WTC11 (cell line): ENCODE measurements at regions not wholly inside any gene's neighbourhood (a gene's known extent, or its start where the extent isn't known, plus 50 kb on each side); places are given as distances from the start of the nearest gene placed in this dataset.
"Not testable (repeated sequence)": the region's sequence is repeated elsewhere in the genome, so short reads cannot be mapped to it uniquely, and the experiment has no call there.

Experiments used
- ATAC-seq: fragments of 200-7000 bp; cut with Tn5 transposase; 2 replicates; pipeline ENCODE4 v1.10.0; 2021; ENCODE audit warnings: mild to moderate bottlenecking, moderate library complexity
- CTCF ChIA-PET: fragments of 300-600 bp; sonication (Branson Sonifier 250); formaldehyde crosslinking; loops from one replicate; lab custom pipeline; 2021; ENCODE audit warnings: antibody characterized with exemption; lab: Charles Lee
- POLR2A ChIA-PET: fragments of 350-600 bp; sonication (Branson Sonifier 250); formaldehyde crosslinking; loops from one replicate; lab custom pipeline; 2021; ENCODE audit warnings: antibody characterized with exemption; lab: Charles Lee
- DNase-seq: peaks from one replicate; pipeline ENCODE4 v3.0.0; 2021; ENCODE audit warnings: low spot score
- H3K27ac Mint-ChIP-seq: 2 replicates; pipeline ENCODE4 v1.8.0; 2021; ENCODE audit warnings: mixed read lengths
- H3K27me3 Mint-ChIP-seq: 2 replicates; pipeline ENCODE4 v1.8.0; 2021; ENCODE audit warnings: low read depth, mild to moderate bottlenecking, moderate library complexity, mixed read lengths
- H3K36me3 Mint-ChIP-seq: 2 replicates; pipeline ENCODE4 v1.8.0; 2021; ENCODE audit warnings: mixed read lengths
- H3K4me1 Mint-ChIP-seq: 2 replicates; pipeline ENCODE4 v1.8.0; 2022; ENCODE audit warnings: mixed read lengths
- H3K4me3 Mint-ChIP-seq: 2 replicates; pipeline ENCODE4 v1.8.0; 2021; ENCODE audit warnings: mild to moderate bottlenecking, moderate library complexity, mixed read lengths
- H3K9me3 Mint-ChIP-seq: 2 replicates; pipeline ENCODE4 v1.8.0; 2021; ENCODE audit warnings: mixed read lengths
- AFF4 ChIP-seq: sonication (generic); formaldehyde crosslinking; IDR thresholded peaks from 2 replicates; pipeline ENCODE4 v1.8.1; 2023; ENCODE audit warnings: mild to moderate bottlenecking, missing genetic modification reagents, borderline replicate concordance
- CBFB ChIP-seq: sonication (generic); formaldehyde crosslinking; IDR thresholded peaks from 2 replicates; pipeline ENCODE4 v1.8.1; 2022; ENCODE audit warnings: mild to moderate bottlenecking, low read depth, missing genetic modification reagents
- CREM ChIP-seq: sonication (generic); formaldehyde crosslinking; IDR thresholded peaks from 2 replicates; pipeline ENCODE4 v1.8.1; 2022; ENCODE audit warnings: mild to moderate bottlenecking, missing genetic modification reagents, moderate library complexity
- FOXJ3 ChIP-seq: sonication (generic); formaldehyde crosslinking; IDR thresholded peaks from 2 replicates; pipeline ENCODE4 v1.9.0; 2021; ENCODE audit warnings: missing genetic modification reagents, mild to moderate bottlenecking, borderline replicate concordance
- FOXK1 ChIP-seq: sonication (generic); formaldehyde crosslinking; IDR thresholded peaks from 2 replicates; pipeline ENCODE4 v1.8.0; 2022; ENCODE audit warnings: mild to moderate bottlenecking, moderate library complexity, missing genetic modification reagents
- FOXP1 ChIP-seq: sonication (generic); formaldehyde crosslinking; IDR thresholded peaks from 2 replicates; pipeline ENCODE4 v1.8.0; 2022; ENCODE audit warnings: missing genetic modification reagents, mild to moderate bottlenecking, moderate library complexity, borderline replicate concordance
- GTF2I ChIP-seq: fragments of 250-450 bp; sonication (Bioruptor Pico); conservative IDR thresholded peaks from 2 replicates; pipeline ENCODE4 v1.4.0; 2021; ENCODE audit warnings: mild to moderate bottlenecking
- HMGXB4 ChIP-seq: sonication (generic); formaldehyde crosslinking; IDR thresholded peaks from 2 replicates; pipeline ENCODE4 v1.8.1; 2023; ENCODE audit warnings: mild to moderate bottlenecking, moderate library complexity, missing genetic modification reagents
- JAZF1 ChIP-seq: fragments of 250-450 bp; sonication (Bioruptor Pico); IDR thresholded peaks from 2 replicates; pipeline ENCODE4 v1.9.0; 2021; ENCODE audit warnings: moderate library complexity, mild to moderate bottlenecking, inconsistent platforms
- KAT7 ChIP-seq: sonication (generic); formaldehyde crosslinking; IDR thresholded peaks from 2 replicates; pipeline ENCODE4 v1.8.1; 2023; ENCODE audit warnings: missing genetic modification reagents, mild to moderate bottlenecking, borderline replicate concordance
- NR2C2 ChIP-seq: sonication (generic); formaldehyde crosslinking; IDR thresholded peaks from 2 replicates; pipeline ENCODE4 v1.8.0; 2022; ENCODE audit warnings: mild to moderate bottlenecking, missing genetic modification reagents
- NR3C1 ChIP-seq: sonication (generic); formaldehyde crosslinking; conservative IDR thresholded peaks from 2 replicates; pipeline ENCODE4 v1.8.1; 2023; ENCODE audit warnings: low read depth, mild to moderate bottlenecking, missing genetic modification reagents
- PREB ChIP-seq: sonication (generic); formaldehyde crosslinking; IDR thresholded peaks from 2 replicates; pipeline ENCODE4 v1.8.1; 2022; ENCODE audit warnings: mild to moderate bottlenecking, missing genetic modification reagents, moderate library complexity, borderline replicate concordance
- RELA ChIP-seq: sonication (generic); formaldehyde crosslinking; IDR thresholded peaks from 2 replicates; pipeline ENCODE4 v1.8.1; 2022; ENCODE audit warnings: missing genetic modification reagents, mild to moderate bottlenecking, borderline replicate concordance
- TCF7 ChIP-seq: sonication (generic); formaldehyde crosslinking; IDR thresholded peaks from 2 replicates; pipeline ENCODE4 v1.8.0; 2022; ENCODE audit warnings: mild to moderate bottlenecking, low read depth, missing genetic modification reagents, moderate library complexity
- TEAD4 ChIP-seq: sonication (generic); formaldehyde crosslinking; IDR thresholded peaks from 2 replicates; pipeline ENCODE4 v1.8.0; 2022; ENCODE audit warnings: mild to moderate bottlenecking, missing genetic modification reagents
- ZNF121 ChIP-seq: sonication (generic); formaldehyde crosslinking; IDR thresholded peaks from 2 replicates; pipeline ENCODE4 v1.8.0; 2023; ENCODE audit warnings: missing genetic modification reagents
- ZNF232 ChIP-seq: sonication (generic); formaldehyde crosslinking; IDR thresholded peaks from 2 replicates; pipeline ENCODE4 v1.8.0; 2022; ENCODE audit warnings: mild to moderate bottlenecking, missing genetic modification reagents
- TF ChIP-seq, protein P1 (sequence below): sonication (generic); formaldehyde crosslinking; IDR thresholded peaks from 2 replicates; pipeline ENCODE4 v1.8.0; 2022; ENCODE audit warnings: mild to moderate bottlenecking, missing genetic modification reagents
- TF ChIP-seq, protein P2 (sequence below): sonication (generic); formaldehyde crosslinking; IDR thresholded peaks from 2 replicates; pipeline ENCODE4 v1.8.0; 2022; ENCODE audit warnings: mild to moderate bottlenecking, missing genetic modification reagents

GRCh38 chr20:54727490-54727889 lies 252.1 kb downstream of the DOK5 start (continued):
- TF ChIP-seq, protein P1, sequence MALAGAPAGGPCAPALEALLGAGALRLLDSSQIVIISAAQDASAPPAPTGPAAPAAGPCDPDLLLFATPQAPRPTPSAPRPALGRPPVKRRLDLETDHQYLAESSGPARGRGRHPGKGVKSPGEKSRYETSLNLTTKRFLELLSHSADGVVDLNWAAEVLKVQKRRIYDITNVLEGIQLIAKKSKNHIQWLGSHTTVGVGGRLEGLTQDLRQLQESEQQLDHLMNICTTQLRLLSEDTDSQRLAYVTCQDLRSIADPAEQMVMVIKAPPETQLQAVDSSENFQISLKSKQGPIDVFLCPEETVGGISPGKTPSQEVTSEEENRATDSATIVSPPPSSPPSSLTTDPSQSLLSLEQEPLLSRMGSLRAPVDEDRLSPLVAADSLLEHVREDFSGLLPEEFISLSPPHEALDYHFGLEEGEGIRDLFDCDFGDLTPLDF (CRISPR knock-in tag), result no peak
- TF ChIP-seq NR2C2 (CRISPR knock-in tag), result no peak
- TF ChIP-seq TEAD4 (CRISPR knock-in tag), result no peak

DNA sequence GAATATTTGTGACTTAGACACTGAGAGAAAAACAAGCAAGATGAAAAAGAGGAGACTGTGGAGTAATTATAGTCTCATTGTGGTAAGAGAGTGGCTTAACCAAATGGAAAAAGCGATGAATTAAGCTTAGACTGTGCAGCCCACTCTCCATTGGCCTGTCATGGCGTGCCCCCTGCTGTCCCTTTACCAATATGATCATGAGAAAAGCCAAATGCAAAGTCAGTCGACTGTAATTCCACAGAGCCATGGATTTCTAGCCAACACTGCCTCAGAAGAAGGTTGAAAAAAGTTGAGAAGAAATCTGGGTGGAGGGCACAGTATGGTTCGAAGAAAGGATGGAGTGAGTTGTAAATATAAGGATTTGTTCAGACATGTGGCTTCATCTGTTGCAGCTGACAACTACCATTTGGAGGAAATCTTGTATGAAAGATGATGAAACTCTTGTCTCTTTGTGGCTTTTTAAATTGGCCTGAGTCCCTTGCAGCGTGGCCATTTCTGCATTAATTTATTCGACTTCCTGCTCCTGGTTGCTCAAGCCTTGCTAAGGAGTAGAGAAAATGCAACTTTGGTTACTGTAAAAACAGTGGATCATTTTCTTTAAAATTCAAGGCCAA lies 251.4 kb downstream of the DOK5 start:
- TF ChIP-seq FOXJ3 (no peak), ZNF121 (no peak), ZNF232 (CRISPR knock-in tag) (no peak), AFF4 (no peak), RELA (CRISPR knock-in tag) (no peak), NR3C1 (CRISPR knock-in tag) (no peak), HMGXB4 (CRISPR knock-in tag) (no peak), CREM (CRISPR knock-in tag) (no peak), JAZF1 (no peak), FOXP1 (CRISPR knock-in tag) (no peak), GTF2I (no peak), CBFB (CRISPR knock-in tag) (no peak), FOXK1 (no peak), TCF7 (no peak), KAT7 (CRISPR knock-in tag) (no peak), PREB (CRISPR knock-in tag) (no peak)
- TF ChIP-seq, protein P2, sequence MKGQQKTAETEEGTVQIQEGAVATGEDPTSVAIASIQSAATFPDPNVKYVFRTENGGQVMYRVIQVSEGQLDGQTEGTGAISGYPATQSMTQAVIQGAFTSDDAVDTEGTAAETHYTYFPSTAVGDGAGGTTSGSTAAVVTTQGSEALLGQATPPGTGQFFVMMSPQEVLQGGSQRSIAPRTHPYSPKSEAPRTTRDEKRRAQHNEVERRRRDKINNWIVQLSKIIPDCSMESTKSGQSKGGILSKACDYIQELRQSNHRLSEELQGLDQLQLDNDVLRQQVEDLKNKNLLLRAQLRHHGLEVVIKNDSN (CRISPR knock-in tag), result no peak
- Mint-ChIP-seq H3K36me3 (peaks cover 69% of the 10 kb centered on the region), H3K9me3 (peaks cover 85% of the 10 kb centered on the region), H3K4me3 (no peak overlapping the region), H3K4me1 (no peaks in the 10 kb centered on the region), H3K27me3 (peaks cover 13% of the 10 kb centered on the region), H3K27ac (no peak overlapping the region)
- ChIA-PET POLR2A (no interaction called here), CTCF (no interaction called here)
- DNase-seq (no peak), ATAC-seq (no peak)

GRCh38 chr20:54725266-54725665 lies 249.9 kb downstream of the DOK5 start:
- H3K27ac Mint-ChIP-seq, CTCF ChIA-PET, H3K4me3 Mint-ChIP-seq, H3K4me1 Mint-ChIP-seq, POLR2A ChIA-PET, ATAC-seq, DNase-seq: not testable (repeated sequence)
- peaks cover 78% of the 10 kb centered on the region for H3K36me3 Mint-ChIP-seq
- H3K27me3 Mint-ChIP-seq, result peaks cover 14% of the 10 kb centered on the region
- peaks cover 89% of the 10 kb centered on the region for H3K9me3 Mint-ChIP-seq
